Muscle layer of duodenum (tissue), 2 donors: ENCODE measurements at regions not wholly inside any gene's neighbourhood (a gene's known extent, or its start where the extent isn't known, plus 50 kb on each side); places are given as distances from the start of the nearest gene placed in this dataset.

Source experiments
- H3K27ac ChIP-seq: one replicate; pipeline ENCODE4 v1.7.0; 2013; ENCODE audit warnings: mild to moderate bottlenecking, low read length
- H3K27me3 ChIP-seq: one replicate; pipeline ENCODE4 v1.7.0; 2013; ENCODE audit warnings: low read depth, mild to moderate bottlenecking, control low read depth, low read length
- H3K36me3 ChIP-seq, 2 donors: one replicate each; pipeline ENCODE4 v1.7.0; 2013; ENCODE audit warnings: low read length in 2 of 2, control low read depth in 1 of 2, mild to moderate bottlenecking in 1 of 2; ENCODE audit not compliant: insufficient read depth in 2 of 2, control insufficient read depth in 1 of 2
- H3K4me1 ChIP-seq, 2 donors: one replicate each; pipeline ENCODE4 v1.7.0; 2013; ENCODE audit warnings: low read length in 2 of 2, mild to moderate bottlenecking in 2 of 2, control low read depth in 1 of 2, moderate library complexity in 1 of 2; ENCODE audit not compliant: insufficient read depth in 2 of 2, control insufficient read depth in 1 of 2
- H3K4me3 ChIP-seq, 2 donors: one replicate each; pipeline ENCODE4 v1.7.0; 2013; ENCODE audit warnings: low read length in 2 of 2, low read depth in 1 of 2, mild to moderate bottlenecking in 1 of 2
- H3K9me3 ChIP-seq, 2 donors: one replicate each; pipeline ENCODE4 v1.7.0; 2013; ENCODE audit warnings: low read length in 2 of 2, control low read depth in 1 of 2, mild to moderate bottlenecking in 1 of 2; ENCODE audit not compliant: control insufficient read depth in 1 of 2
- donor health status: healthy.

DNA sequence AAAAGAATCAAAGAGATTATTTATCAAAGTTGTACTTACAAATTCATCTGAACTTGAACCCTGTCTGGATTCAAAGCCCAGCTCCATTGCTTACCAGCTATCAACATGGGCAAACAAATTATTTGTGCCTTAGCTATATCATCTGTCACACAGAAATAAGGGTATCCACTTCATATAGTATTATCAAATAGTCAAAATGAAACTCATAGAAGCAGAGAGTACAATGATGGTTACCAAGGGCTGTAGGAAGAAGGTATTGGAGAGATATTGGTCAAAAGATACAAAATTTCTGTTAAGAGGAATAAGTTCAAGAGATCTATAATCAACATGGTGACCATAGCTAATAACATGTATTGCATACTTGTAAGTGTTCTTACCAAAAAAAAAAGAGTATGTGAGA is 87.8 kb upstream of the CCDC28A start:
- Histone ChIP-seq H3K27ac (no peak overlapping the region), H3K4me3 (no peak overlapping the region), H3K27me3 (no peaks in the 10 kb centered on the region), H3K4me1 (peaks cover 0 to 5% of the 10 kb centered on the region in 2 donors), H3K36me3 (no peaks in the 10 kb centered on the region), H3K9me3 (no peaks in the 10 kb centered on the region)

GRCh38 chr6:138688580-138688979 is 85.0 kb upstream of the CCDC28A start:
- Histone ChIP-seq H3K4me3 (no peak overlapping the region), H3K36me3 (no peaks in the 10 kb centered on the region), H3K27me3 (no peaks in the 10 kb centered on the region), H3K27ac (no peak overlapping the region), H3K9me3 (no peaks in the 10 kb centered on the region), H3K4me1 (no peaks in the 10 kb centered on the region)

GRCh38 chr6:138689849-138690248 is 83.7 kb upstream of the CCDC28A start:
- Histone ChIP-seq H3K4me1 (no peaks in the 10 kb centered on the region), H3K27ac (no peak overlapping the region), H3K27me3 (no peaks in the 10 kb centered on the region), H3K4me3 (no peak overlapping the region), H3K9me3 (no peaks in the 10 kb centered on the region), H3K36me3 (no peaks in the 10 kb centered on the region)

- Histone ChIP-seq H3K36me3 (no peaks in the 10 kb centered on the region), H3K27ac (no peak overlapping the region), H3K4me1 (no peaks in the 10 kb centered on the region), H3K9me3 (no peaks in the 10 kb centered on the region), H3K27me3 (no peaks in the 10 kb centered on the region), H3K4me3 (peak overlapping the region in 1 of 2 donors; percentile 73)
These were observed 82.5 kb upstream of the CCDC28A start for GRCh38 chr6:138690975-138691594.

- H3K27ac ChIP-seq: no peak overlapping the region
- no peaks in the 10 kb centered on the region for H3K4me1 ChIP-seq
- peak overlapping the region; percentile 58 to 73 for H3K4me3 ChIP-seq
- no peaks in the 10 kb centered on the region for H3K36me3 ChIP-seq
- H3K9me3 ChIP-seq: no peaks in the 10 kb centered on the region
- H3K27me3 ChIP-seq: no peaks in the 10 kb centered on the region
These were observed 81.9 kb upstream of the CCDC28A start for GRCh38 chr6:138691595-138692057.

GRCh38 chr6:138692058-138692977 is 81.3 kb upstream of the CCDC28A start:
- Histone ChIP-seq H3K4me3 (peak overlapping the region; percentile 58 to 73), H3K27ac (no peak overlapping the region), H3K4me1 (no peaks in the 10 kb centered on the region), H3K36me3 (no peaks in the 10 kb centered on the region), H3K27me3 (no peaks in the 10 kb centered on the region), H3K9me3 (no peaks in the 10 kb centered on the region)

DNA sequence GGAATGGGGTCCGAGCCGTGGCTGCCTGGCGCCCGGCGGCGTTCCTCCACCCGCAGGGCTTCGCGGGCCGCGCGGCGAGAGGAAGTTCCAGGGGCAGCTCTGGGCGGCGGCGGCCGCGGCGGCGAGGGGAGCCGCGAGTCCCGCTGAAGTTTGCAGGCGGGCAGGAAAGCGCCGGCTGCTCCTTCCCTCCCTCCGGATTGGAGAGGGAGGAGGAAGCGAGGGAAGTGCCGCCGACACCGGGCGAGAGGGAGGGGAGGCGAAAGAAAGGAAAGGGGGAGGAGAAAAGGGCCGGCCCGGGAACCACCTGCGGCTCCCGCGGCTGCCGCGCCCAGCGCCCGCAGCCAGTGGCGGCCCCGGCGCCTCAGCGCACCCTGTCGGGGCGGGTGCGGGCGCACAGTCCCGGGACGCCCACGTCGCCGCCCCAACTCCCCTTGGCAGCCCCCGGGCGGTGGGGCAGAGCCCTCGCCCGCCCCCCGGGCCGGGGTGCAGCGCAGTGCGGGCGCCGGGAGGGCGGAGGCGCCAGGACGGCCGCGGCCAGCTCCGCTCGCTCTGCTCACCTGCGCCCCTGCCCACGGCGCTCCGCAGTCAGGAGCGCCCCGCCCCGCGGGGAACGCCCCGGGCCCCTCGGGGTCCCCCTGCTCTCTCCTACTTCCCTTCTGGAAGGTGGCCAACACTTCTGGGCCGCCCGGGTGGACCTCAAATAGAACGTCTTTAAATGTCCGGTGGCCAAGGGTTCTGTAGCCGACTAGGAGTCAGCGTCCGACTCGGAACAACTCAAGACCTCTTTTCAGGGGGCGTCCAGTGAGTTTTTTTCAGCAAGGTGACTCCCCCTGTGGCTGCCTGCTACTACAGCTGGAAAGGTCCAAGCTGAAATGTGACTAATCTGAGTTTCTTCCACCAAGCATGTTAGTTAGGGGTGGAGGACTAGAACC is 80.3 kb upstream of the CCDC28A start:
- no peaks in the 10 kb centered on the region for H3K9me3 ChIP-seq
- no peaks in the 10 kb centered on the region for H3K4me1 ChIP-seq
- H3K4me3 ChIP-seq: peak overlapping the region; percentile 55 to 58
- H3K36me3 ChIP-seq: no peaks in the 10 kb centered on the region
- no peak overlapping the region for H3K27ac ChIP-seq
- H3K27me3 ChIP-seq: no peaks in the 10 kb centered on the region

- H3K27me3 ChIP-seq: no peaks in the 10 kb centered on the region
- no peak overlapping the region for H3K4me3 ChIP-seq
- no peaks in the 10 kb centered on the region for H3K4me1 ChIP-seq
- H3K36me3 ChIP-seq: no peaks in the 10 kb centered on the region
- no peaks in the 10 kb centered on the region for H3K9me3 ChIP-seq
- no peak overlapping the region for H3K27ac ChIP-seq
These were observed 78.4 kb upstream of the CCDC28A start for GRCh38 chr6:138695193-138695592.

GRCh38 chr6:138714493-138714892 is 59.1 kb upstream of the CCDC28A start:
- Histone ChIP-seq H3K4me3 (no peak overlapping the region), H3K36me3 (no peaks in the 10 kb centered on the region), H3K4me1 (no peaks in the 10 kb centered on the region), H3K27ac (no peak overlapping the region), H3K9me3 (peaks cover 7 to 11% of the 10 kb centered on the region in 2 donors), H3K27me3 (no peaks in the 10 kb centered on the region)

DNA sequence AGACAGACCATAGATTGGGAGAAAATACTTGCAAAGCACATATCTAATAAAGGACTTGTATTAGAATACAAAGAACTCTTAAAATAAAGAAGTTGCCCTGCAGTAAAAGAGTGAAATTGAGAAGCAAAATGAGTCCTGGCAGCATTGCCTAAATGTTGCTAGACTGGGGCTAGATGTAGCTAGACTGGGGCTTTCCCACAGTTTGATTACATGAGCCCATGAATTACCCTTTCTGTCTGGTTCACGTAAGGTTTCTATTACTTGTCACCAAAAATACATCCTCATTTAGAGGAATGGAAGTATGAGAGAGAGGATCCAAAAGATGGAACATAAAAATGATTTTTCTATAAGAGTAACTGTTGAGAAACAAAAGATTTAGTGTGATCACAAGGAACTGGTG is 57.6 kb upstream of the CCDC28A start:
- H3K27me3 ChIP-seq: no peaks in the 10 kb centered on the region
- H3K9me3 ChIP-seq: peaks cover 7 to 11% of the 10 kb centered on the region in 2 donors

More for the DNA sequence above, 57.6 kb upstream of the CCDC28A start:
- no peak overlapping the region for H3K4me3 ChIP-seq
- no peaks in the 10 kb centered on the region for H3K36me3 ChIP-seq
- no peaks in the 10 kb centered on the region for H3K4me1 ChIP-seq
- H3K27ac ChIP-seq: no peak overlapping the region
